Fibroblast of skin of back (primary cell): ENCODE measurements at regions not wholly inside any gene's neighbourhood (a gene's known extent, or its start where the extent isn't known, plus 50 kb on each side); places are given as distances from the start of the nearest gene placed in this dataset.
A peak's percentile ranks its signal among the peaks of the same experiment; 100 is the strongest.

ENCODE experiments used
- DNase-seq: peaks from one replicate; pipeline ENCODE4 v3.0.0-alpha.2; 2013

- no peak for DNase-seq
These were observed 158.5 kb upstream of the SMAD3 start for GRCh38 chr15:66906668-66907614.

- peak; percentile 17 for DNase-seq
These were observed 157.3 kb upstream of the SMAD3 start for GRCh38 chr15:66907826-66908743.

GRCh38 chr15:66908744-66909095 lies 156.7 kb upstream of the SMAD3 start:
- no peak for DNase-seq

- no peak for DNase-seq
These were observed 156.0 kb upstream of the SMAD3 start for GRCh38 chr15:66909381-66909890.

GRCh38 chr15:66911131-66911700 lies 154.2 kb upstream of the SMAD3 start:
- no peak for DNase-seq

GRCh38 chr15:66912001-66912400 lies 153.4 kb upstream of the SMAD3 start:
- DNase-seq, result no peak

GRCh38 chr15:66912441-66912840 lies 153.0 kb upstream of the SMAD3 start:
- no peak for DNase-seq

- DNase-seq, result no peak
These were observed 147.4 kb upstream of the SMAD3 start for GRCh38 chr15:66917904-66918448.

- DNase-seq, result no peak
These were observed 146.0 kb upstream of the SMAD3 start for GRCh38 chr15:66919421-66919820.

- DNase-seq, result no peak
These were observed 144.0 kb upstream of the SMAD3 start for GRCh38 chr15:66921319-66921915.

GRCh38 chr15:66922608-66923007 lies 142.8 kb upstream of the SMAD3 start:
- no peak for DNase-seq

GRCh38 chr15:66923438-66923881 lies 141.9 kb upstream of the SMAD3 start:
- DNase-seq, result peak; percentile 25

GRCh38 chr15:66924889-66925288 lies 140.5 kb upstream of the SMAD3 start:
- no peak for DNase-seq

GRCh38 chr15:66925721-66926120 lies 139.7 kb upstream of the SMAD3 start:
- DNase-seq, result no peak

- DNase-seq, result no peak
These were observed 138.0 kb upstream of the SMAD3 start for GRCh38 chr15:66927201-66928077.

GRCh38 chr15:66928101-66928500 lies 137.3 kb upstream of the SMAD3 start:
- DNase-seq, result no peak

- DNase-seq, result no peak
These were observed 136.6 kb upstream of the SMAD3 start for GRCh38 chr15:66928784-66929183.

GRCh38 chr15:66929843-66930402 lies 135.5 kb upstream of the SMAD3 start:
- no peak for DNase-seq

GRCh38 chr15:66931768-66932633 lies 133.4 kb upstream of the SMAD3 start:
- DNase-seq, result peak; percentile 79

- no peak for DNase-seq
These were observed 132.8 kb upstream of the SMAD3 start for GRCh38 chr15:66932634-66933024.
